K562 (cell line): ENCODE measurements at regions not wholly inside any gene's neighbourhood (a gene's known extent, or its start where the extent isn't known, plus 50 kb on each side); places are given as distances from the start of the nearest gene placed in this dataset.

Experiments
- CREB1 ChIP-seq, 2 experiments: sonication (generic) in 1 of 2; formaldehyde crosslinking in 1 of 2; IDR thresholded peaks; 2 replicates each; pipeline versions ENCODE4 v1.6.1 to v1.8.0; 2012 to 2022; ENCODE audit warnings: inconsistent platforms in 1 of 2, mild to moderate bottlenecking in 1 of 2, missing genetic modification reagents in 1 of 2, moderate library complexity in 1 of 2
- EHMT2 ChIP-seq: fragments of 450-650 bp; IDR thresholded peaks from 2 replicates; pipeline ENCODE4 v1.6.1; 2018; ENCODE audit warnings: antibody characterized with exemption
- ETV5 ChIP-seq: sonication (generic); formaldehyde crosslinking; IDR thresholded peaks from 2 replicates; pipeline ENCODE4 v1.4.0; 2020; ENCODE audit warnings: low read depth, mild to moderate bottlenecking, missing genetic modification reagents
- POLR2A ChIP-seq: fragments of 450-650 bp; conservative IDR thresholded peaks from 2 replicates; pipeline ENCODE4 v1.6.1; 2016
- SMARCC2 ChIP-seq: fragments of 450-650 bp; IDR thresholded peaks from 2 replicates; pipeline ENCODE4 v1.6.1; 2017; ENCODE audit warnings: antibody characterized with exemption, moderate library complexity, mild to moderate bottlenecking, low read depth
- YBX1 ChIP-seq: fragments of 450-650 bp; IDR thresholded peaks from 2 replicates; pipeline ENCODE4 v1.7.1; 2016; ENCODE audit warnings: mild to moderate bottlenecking
- ZNF239 ChIP-seq: fragments of 250-450 bp; sonication (Bioruptor Pico); IDR thresholded peaks from 2 replicates; pipeline ENCODE4 v1.4.0; 2020; ENCODE audit warnings: mild to moderate bottlenecking
- TF ChIP-seq, protein P1 (sequence below), 3 experiments: IDR thresholded peaks in 2 of 3; conservative IDR thresholded peaks in 1 of 3; 2 replicates each; pipeline ENCODE4 v1.5.1; 2011 to 2012; ENCODE audit warnings: low read length in 3 of 3, mild to moderate bottlenecking in 3 of 3, control low read depth in 2 of 3, improper control_type of control experiment in 1 of 3, inconsistent platforms in 1 of 3, low read depth in 1 of 3, mixed read lengths in 1 of 3, moderate library complexity in 1 of 3; ENCODE audit not compliant: insufficient read depth in 2 of 3
- TF ChIP-seq, protein P2 (sequence below): sonication (generic); formaldehyde crosslinking; IDR thresholded peaks from 2 replicates; pipeline ENCODE4 v1.8.0; 2022; ENCODE audit warnings: missing genetic modification reagents, mild to moderate bottlenecking, moderate library complexity, borderline replicate concordance

DNA sequence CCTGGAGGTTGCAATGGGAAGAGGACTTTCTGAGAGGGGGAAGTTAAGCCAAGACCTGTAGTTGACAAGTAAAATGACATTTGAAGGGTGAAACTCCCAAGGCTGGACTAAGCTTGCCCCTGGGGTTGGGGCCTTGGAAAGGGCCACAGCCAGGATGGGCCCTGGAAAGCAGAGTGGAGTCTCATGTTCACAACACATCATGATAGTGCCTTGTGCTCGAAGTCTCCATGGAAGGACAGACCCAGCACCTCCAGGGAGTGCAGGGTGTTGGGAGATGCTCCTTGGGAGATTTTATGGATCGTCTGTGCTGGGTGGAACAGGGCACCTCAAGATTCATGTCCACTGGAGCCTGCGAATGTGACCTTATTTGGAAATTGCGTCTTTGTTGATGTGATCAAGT is 55.6 kb upstream of the ACTRT2 start:
- TF ChIP-seq, protein P1, sequence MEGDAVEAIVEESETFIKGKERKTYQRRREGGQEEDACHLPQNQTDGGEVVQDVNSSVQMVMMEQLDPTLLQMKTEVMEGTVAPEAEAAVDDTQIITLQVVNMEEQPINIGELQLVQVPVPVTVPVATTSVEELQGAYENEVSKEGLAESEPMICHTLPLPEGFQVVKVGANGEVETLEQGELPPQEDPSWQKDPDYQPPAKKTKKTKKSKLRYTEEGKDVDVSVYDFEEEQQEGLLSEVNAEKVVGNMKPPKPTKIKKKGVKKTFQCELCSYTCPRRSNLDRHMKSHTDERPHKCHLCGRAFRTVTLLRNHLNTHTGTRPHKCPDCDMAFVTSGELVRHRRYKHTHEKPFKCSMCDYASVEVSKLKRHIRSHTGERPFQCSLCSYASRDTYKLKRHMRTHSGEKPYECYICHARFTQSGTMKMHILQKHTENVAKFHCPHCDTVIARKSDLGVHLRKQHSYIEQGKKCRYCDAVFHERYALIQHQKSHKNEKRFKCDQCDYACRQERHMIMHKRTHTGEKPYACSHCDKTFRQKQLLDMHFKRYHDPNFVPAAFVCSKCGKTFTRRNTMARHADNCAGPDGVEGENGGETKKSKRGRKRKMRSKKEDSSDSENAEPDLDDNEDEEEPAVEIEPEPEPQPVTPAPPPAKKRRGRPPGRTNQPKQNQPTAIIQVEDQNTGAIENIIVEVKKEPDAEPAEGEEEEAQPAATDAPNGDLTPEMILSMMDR (IDR thresholded peaks at IDR 0.05 in 2 of 3, conservative IDR thresholded peaks at IDR 0.05 in 1 of 3; ENCODE audit: insufficient read depth in 2 of 3, low read depth in 1 of 3, low read length in 3 of 3), result no peak
- TF ChIP-seq ETV5 (CRISPR knock-in tag), result no peak
- TF ChIP-seq CREB1 (IDR thresholded peaks at IDR 0.05), result no peak
- TF ChIP-seq CREB1 (CRISPR knock-in tag; IDR thresholded peaks at IDR 0.05), result no peak
- no peak for TF ChIP-seq POLR2A
- no peak for TF ChIP-seq YBX1
- no peak for TF ChIP-seq EHMT2
- TF ChIP-seq SMARCC2, result no peak
- no peak for TF ChIP-seq ZNF239
- TF ChIP-seq, protein P2, sequence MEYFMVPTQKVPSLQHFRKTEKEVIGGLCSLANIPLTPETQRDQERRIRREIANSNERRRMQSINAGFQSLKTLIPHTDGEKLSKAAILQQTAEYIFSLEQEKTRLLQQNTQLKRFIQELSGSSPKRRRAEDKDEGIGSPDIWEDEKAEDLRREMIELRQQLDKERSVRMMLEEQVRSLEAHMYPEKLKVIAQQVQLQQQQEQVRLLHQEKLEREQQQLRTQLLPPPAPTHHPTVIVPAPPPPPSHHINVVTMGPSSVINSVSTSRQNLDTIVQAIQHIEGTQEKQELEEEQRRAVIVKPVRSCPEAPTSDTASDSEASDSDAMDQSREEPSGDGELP, result no peak
